ENCODE measurements at regions not wholly inside any gene's neighbourhood (a gene's known extent, or its start where the extent isn't known, plus 50 kb on each side); places are given as distances from the start of the nearest gene placed in this dataset.

DNA sequence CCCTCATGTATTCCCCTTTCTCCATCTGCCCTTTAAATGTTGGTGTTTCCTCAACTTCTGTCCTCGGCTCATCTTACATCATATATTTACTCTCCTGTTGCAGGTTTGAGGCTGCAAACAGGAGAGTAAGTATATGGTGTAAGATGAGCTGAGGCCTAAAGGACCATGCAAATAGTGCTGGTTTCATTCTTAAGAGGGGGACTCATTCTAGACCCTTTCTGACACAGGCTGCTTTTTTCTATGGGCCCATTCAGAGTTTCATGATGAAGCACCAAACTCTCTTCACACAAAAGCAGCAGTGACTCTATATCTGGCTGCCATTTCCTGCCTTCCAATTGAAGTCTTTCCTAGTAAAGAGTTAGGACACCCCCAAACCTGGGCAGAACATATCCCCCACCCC lies 218.5 kb downstream of the PHLDA1 start:
- TF ChIP-seq, protein P1, sequence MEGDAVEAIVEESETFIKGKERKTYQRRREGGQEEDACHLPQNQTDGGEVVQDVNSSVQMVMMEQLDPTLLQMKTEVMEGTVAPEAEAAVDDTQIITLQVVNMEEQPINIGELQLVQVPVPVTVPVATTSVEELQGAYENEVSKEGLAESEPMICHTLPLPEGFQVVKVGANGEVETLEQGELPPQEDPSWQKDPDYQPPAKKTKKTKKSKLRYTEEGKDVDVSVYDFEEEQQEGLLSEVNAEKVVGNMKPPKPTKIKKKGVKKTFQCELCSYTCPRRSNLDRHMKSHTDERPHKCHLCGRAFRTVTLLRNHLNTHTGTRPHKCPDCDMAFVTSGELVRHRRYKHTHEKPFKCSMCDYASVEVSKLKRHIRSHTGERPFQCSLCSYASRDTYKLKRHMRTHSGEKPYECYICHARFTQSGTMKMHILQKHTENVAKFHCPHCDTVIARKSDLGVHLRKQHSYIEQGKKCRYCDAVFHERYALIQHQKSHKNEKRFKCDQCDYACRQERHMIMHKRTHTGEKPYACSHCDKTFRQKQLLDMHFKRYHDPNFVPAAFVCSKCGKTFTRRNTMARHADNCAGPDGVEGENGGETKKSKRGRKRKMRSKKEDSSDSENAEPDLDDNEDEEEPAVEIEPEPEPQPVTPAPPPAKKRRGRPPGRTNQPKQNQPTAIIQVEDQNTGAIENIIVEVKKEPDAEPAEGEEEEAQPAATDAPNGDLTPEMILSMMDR (IDR thresholded peaks at IDR 0.05; ENCODE audit: insufficient read depth, low read length): no peak
- TF ChIP-seq SPI1 (IDR thresholded peaks at IDR 0.05; ENCODE audit: borderline replicate concordance, low read depth) (no peak), GABPA (IDR thresholded peaks at IDR 0.05; ENCODE audit: low read depth) (no peak), POLR2AphosphoS5 (IDR thresholded peaks at IDR 0.05; ENCODE audit: low read depth) (no peak)
- TF ChIP-seq, protein P2, sequence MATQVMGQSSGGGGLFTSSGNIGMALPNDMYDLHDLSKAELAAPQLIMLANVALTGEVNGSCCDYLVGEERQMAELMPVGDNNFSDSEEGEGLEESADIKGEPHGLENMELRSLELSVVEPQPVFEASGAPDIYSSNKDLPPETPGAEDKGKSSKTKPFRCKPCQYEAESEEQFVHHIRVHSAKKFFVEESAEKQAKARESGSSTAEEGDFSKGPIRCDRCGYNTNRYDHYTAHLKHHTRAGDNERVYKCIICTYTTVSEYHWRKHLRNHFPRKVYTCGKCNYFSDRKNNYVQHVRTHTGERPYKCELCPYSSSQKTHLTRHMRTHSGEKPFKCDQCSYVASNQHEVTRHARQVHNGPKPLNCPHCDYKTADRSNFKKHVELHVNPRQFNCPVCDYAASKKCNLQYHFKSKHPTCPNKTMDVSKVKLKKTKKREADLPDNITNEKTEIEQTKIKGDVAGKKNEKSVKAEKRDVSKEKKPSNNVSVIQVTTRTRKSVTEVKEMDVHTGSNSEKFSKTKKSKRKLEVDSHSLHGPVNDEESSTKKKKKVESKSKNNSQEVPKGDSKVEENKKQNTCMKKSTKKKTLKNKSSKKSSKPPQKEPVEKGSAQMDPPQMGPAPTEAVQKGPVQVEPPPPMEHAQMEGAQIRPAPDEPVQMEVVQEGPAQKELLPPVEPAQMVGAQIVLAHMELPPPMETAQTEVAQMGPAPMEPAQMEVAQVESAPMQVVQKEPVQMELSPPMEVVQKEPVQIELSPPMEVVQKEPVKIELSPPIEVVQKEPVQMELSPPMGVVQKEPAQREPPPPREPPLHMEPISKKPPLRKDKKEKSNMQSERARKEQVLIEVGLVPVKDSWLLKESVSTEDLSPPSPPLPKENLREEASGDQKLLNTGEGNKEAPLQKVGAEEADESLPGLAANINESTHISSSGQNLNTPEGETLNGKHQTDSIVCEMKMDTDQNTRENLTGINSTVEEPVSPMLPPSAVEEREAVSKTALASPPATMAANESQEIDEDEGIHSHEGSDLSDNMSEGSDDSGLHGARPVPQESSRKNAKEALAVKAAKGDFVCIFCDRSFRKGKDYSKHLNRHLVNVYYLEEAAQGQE (IDR thresholded peaks at IDR 0.05; ENCODE audit: insufficient replicate concordance, low read depth): no peak
